Suprapubic skin (tissue), 3 donors: ENCODE measurements at regions not wholly inside any gene's neighbourhood (a gene's known extent, or its start where the extent isn't known, plus 50 kb on each side); places are given as distances from the start of the nearest gene placed in this dataset.

ENCODE experiments used
- CTCF ChIP-seq, 2 donors: fragments of 200-600 bp in 1 of 2; fragments of 450-650 bp in 1 of 2; sonication (generic) in 1 of 2; IDR thresholded peaks; one replicate each; pipeline ENCODE4 v1.5.1; 2016 to 2019; ENCODE audit warnings: antibody characterized with exemption in 2 of 2, mild to moderate bottlenecking in 1 of 2, moderate library complexity in 1 of 2
- EP300 ChIP-seq: sonication (generic); formaldehyde crosslinking; IDR thresholded peaks from one replicate; pipeline ENCODE4 v1.6.1; 2017; ENCODE audit warnings: antibody characterized with exemption
- POLR2A ChIP-seq, 2 donors: fragments of 450-650 bp; IDR thresholded peaks; one replicate each; pipeline ENCODE4 v1.6.1; 2017; ENCODE audit warnings: antibody characterized with exemption in 2 of 2, mild to moderate bottlenecking in 2 of 2, moderate library complexity in 2 of 2

GRCh38 chr13:79805317-79805716 lies 324.4 kb downstream of the NDFIP2 start:
- TF ChIP-seq CTCF (IDR thresholded peaks at IDR 0.05) (no peak), POLR2A (IDR thresholded peaks at IDR 0.05) (no peak), EP300 (no peak)
